Uterus (tissue), 2 donors: ENCODE measurements at regions not wholly inside any gene's neighbourhood (a gene's known extent, or its start where the extent isn't known, plus 50 kb on each side); places are given as distances from the start of the nearest gene placed in this dataset.

Experiments used
- POLR2A ChIP-seq, 2 donors: fragments of 450-650 bp; IDR thresholded peaks; one replicate each; pipeline ENCODE4 v1.6.1; 2016; ENCODE audit warnings: antibody characterized with exemption in 2 of 2, mild to moderate bottlenecking in 1 of 2, moderate library complexity in 1 of 2
- TF ChIP-seq, protein P1 (sequence below), 4 experiments: fragments of 200-600 bp in 2 of 4; fragments of 450-650 bp in 2 of 4; sonication (generic) in 2 of 4; IDR thresholded peaks; one replicate each; pipeline ENCODE4 v1.5.1; 2016 to 2019; ENCODE audit warnings: antibody characterized with exemption in 4 of 4, mild to moderate bottlenecking in 2 of 4, moderate library complexity in 1 of 4

DNA sequence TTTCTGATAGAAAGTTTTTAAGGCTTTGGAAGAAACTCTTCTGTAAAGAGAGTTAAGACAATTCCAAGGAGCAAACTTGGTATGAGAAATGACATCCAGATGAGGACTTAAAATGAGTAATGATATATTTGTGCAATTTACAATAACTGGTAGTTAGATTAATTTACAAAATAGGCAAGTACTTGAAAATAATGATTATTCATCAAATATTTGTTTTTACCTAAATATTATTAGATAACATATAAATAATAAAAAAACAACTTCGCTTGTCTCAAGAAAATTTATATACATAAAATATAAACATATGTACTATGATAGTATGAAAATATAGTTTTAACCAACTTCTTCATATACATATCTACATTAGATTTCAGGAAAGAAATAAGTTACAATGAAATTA is 478.5 kb downstream of the TRIB2 start:
- TF ChIP-seq, protein P1, sequence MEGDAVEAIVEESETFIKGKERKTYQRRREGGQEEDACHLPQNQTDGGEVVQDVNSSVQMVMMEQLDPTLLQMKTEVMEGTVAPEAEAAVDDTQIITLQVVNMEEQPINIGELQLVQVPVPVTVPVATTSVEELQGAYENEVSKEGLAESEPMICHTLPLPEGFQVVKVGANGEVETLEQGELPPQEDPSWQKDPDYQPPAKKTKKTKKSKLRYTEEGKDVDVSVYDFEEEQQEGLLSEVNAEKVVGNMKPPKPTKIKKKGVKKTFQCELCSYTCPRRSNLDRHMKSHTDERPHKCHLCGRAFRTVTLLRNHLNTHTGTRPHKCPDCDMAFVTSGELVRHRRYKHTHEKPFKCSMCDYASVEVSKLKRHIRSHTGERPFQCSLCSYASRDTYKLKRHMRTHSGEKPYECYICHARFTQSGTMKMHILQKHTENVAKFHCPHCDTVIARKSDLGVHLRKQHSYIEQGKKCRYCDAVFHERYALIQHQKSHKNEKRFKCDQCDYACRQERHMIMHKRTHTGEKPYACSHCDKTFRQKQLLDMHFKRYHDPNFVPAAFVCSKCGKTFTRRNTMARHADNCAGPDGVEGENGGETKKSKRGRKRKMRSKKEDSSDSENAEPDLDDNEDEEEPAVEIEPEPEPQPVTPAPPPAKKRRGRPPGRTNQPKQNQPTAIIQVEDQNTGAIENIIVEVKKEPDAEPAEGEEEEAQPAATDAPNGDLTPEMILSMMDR (IDR thresholded peaks at IDR 0.05): no peak
- TF ChIP-seq POLR2A (IDR thresholded peaks at IDR 0.05): no peak
